IMR-90 (cell line): ENCODE measurements at regions not wholly inside any gene's neighbourhood (a gene's known extent, or its start where the extent isn't known, plus 50 kb on each side); places are given as distances from the start of the nearest gene placed in this dataset.

ENCODE experiments used
- ATAC-seq: fragments of 200-7000 bp; cut with Tn5 transposase; 2 replicates; pipeline ENCODE4 v1.9.1; 2020; ENCODE audit warnings: low read depth, mild to moderate bottlenecking, moderate library complexity
- BruUV-seq: library from RNA; stranded (reverse); fragments of 400-500 nt; replicated peaks from 2 replicates; lab custom pipeline; 2021; lab: Mats Ljungman, UMichigan
- CTCF ChIA-PET: fragments of 300-600 bp; formaldehyde crosslinking; extraction: SDS; loops from one replicate; lab custom pipeline; 2021; ENCODE audit warnings: antibody characterized with exemption; lab: Yijun Ruan, JAX
- POLR2A ChIA-PET: fragments of 300-600 bp; sonication (Branson Sonifier 250); formaldehyde crosslinking; loops from one replicate; lab custom pipeline; 2022; ENCODE audit warnings: antibody characterized with exemption; ENCODE audit not compliant: unreplicated experiment; lab: Charles Lee
- DNase-seq: peaks from one replicate; pipeline ENCODE4 v3.0.0; 2013
- H2AFZ ChIP-seq: replicated peaks from 2 replicates; pipeline ENCODE3; 2013; ENCODE audit warnings: low read length, mild to moderate bottlenecking; ENCODE audit not compliant: poor library complexity
- H2AK5ac ChIP-seq: 2 replicates; pipeline ENCODE4 v1.6.1; 2013; ENCODE audit warnings: low read depth, low read length, inconsistent platforms
- H2AK9ac ChIP-seq: replicated peaks from 2 replicates; pipeline ENCODE3; 2013; ENCODE audit warnings: mild to moderate bottlenecking, low read depth, low read length, moderate library complexity; ENCODE audit not compliant: poor library complexity
- H2BK120ac ChIP-seq: 2 replicates; pipeline ENCODE4 v1.6.1; 2013; ENCODE audit warnings: low read depth, low read length, inconsistent platforms
- H2BK15ac ChIP-seq: 3 replicates; pipeline ENCODE4 v1.6.1; 2013; ENCODE audit warnings: low read depth, low read length, inconsistent platforms
- H2BK20ac ChIP-seq: 2 replicates; pipeline ENCODE4 v1.6.1; 2013; ENCODE audit warnings: low read depth, mild to moderate bottlenecking, inconsistent platforms, low read length, moderate library complexity
- H2BK5ac ChIP-seq: 2 replicates; pipeline ENCODE4 v1.6.1; 2013; ENCODE audit warnings: mild to moderate bottlenecking, low read depth, low read length, inconsistent platforms; ENCODE audit not compliant: poor library complexity, severe bottlenecking
- H3K14ac ChIP-seq: replicated peaks from 2 replicates; pipeline ENCODE4 v1.6.1; 2013; ENCODE audit warnings: low read depth, low read length, inconsistent platforms
- H3K18ac ChIP-seq: 2 replicates; pipeline ENCODE4 v1.6.1; 2013; ENCODE audit warnings: low read depth, low read length, control low read depth
- H3K23ac ChIP-seq: 2 replicates; pipeline ENCODE4 v1.6.1; 2013; ENCODE audit warnings: low read depth, low read length, inconsistent platforms
- H3K27ac ChIP-seq: 2 replicates; pipeline ENCODE4 v1.5.1; 2013; ENCODE audit warnings: mild to moderate bottlenecking, control low read depth, low read length; ENCODE audit not compliant: insufficient read depth
- H3K27me3 ChIP-seq: 2 replicates; pipeline ENCODE4 v1.6.1; 2013; ENCODE audit warnings: low read length; ENCODE audit not compliant: control insufficient read depth, insufficient read depth
- H3K36me3 ChIP-seq: 2 replicates; pipeline ENCODE4 v1.6.1; 2013; ENCODE audit warnings: low read length, mixed read lengths; ENCODE audit not compliant: control insufficient read depth, insufficient read depth
- H3K4ac ChIP-seq: 2 replicates; pipeline ENCODE4 v1.6.1; 2013; ENCODE audit warnings: low read depth, low read length, inconsistent platforms
- H3K4me1 ChIP-seq: 2 replicates; pipeline ENCODE4 v1.6.1; 2013; ENCODE audit warnings: low read length, mixed read lengths; ENCODE audit not compliant: control insufficient read depth, insufficient read depth
- H3K4me2 ChIP-seq: 2 replicates; pipeline ENCODE4 v1.6.1; 2013; ENCODE audit warnings: low read depth, mild to moderate bottlenecking, control low read depth, low read length, moderate library complexity
- H3K4me3 ChIP-seq: 2 replicates; pipeline ENCODE4 v1.5.1; 2013; ENCODE audit warnings: low read depth, mild to moderate bottlenecking, control low read depth, low read length, moderate library complexity; ENCODE audit not compliant: insufficient read depth
- H3K56ac ChIP-seq: 2 replicates; pipeline ENCODE4 v1.6.1; 2013; ENCODE audit warnings: low read length, inconsistent platforms; ENCODE audit not compliant: insufficient read depth; ENCODE audit errors: extremely low read depth
- H3K79me1 ChIP-seq, 2 experiments: 2 replicates each; pipeline ENCODE4 v1.6.1; 2013; ENCODE audit warnings: low read length in 2 of 2, inconsistent platforms in 1 of 2, low read depth in 1 of 2
- H3K9ac ChIP-seq: 2 replicates; pipeline ENCODE4 v1.6.1; 2013; ENCODE audit warnings: low read depth, low read length, control low read depth
- H3K9me1 ChIP-seq: 2 replicates; pipeline ENCODE4 v1.6.1; 2013; ENCODE audit warnings: low read length, inconsistent platforms; ENCODE audit not compliant: insufficient read depth
- H3K9me3 ChIP-seq: 2 replicates; pipeline ENCODE4 v1.6.1; 2013; ENCODE audit warnings: low read length; ENCODE audit not compliant: control insufficient read depth, insufficient read depth
- H4K20me1 ChIP-seq: 2 replicates; pipeline ENCODE4 v1.6.1; 2013; ENCODE audit warnings: low read length, inconsistent platforms; ENCODE audit not compliant: insufficient read depth
- H4K5ac ChIP-seq: 2 replicates; pipeline ENCODE4 v1.6.1; 2013; ENCODE audit warnings: mild to moderate bottlenecking, low read depth, low read length, control low read depth
- H4K8ac ChIP-seq, 2 experiments: 2 replicates each; pipeline ENCODE4 v1.6.1; 2013; ENCODE audit warnings: low read depth in 2 of 2, low read length in 2 of 2, control low read depth in 1 of 2, inconsistent platforms in 1 of 2
- H4K91ac ChIP-seq: 2 replicates; pipeline ENCODE4 v1.6.1; 2013; ENCODE audit warnings: low read depth, low read length, inconsistent platforms; ENCODE audit not compliant: insufficient read depth
- CEBPB ChIP-seq: IDR thresholded peaks from 2 replicates; pipeline ENCODE4 v1.6.1; 2012; ENCODE audit warnings: low read depth, low read length, improper control_type of control experiment
- NFE2L2 ChIP-seq: fragments of 150-350 bp; IDR thresholded peaks from 2 replicates; pipeline ENCODE4 v1.6.1; 2016; ENCODE audit warnings: low read depth, mild to moderate bottlenecking, low read length
- RCOR1 ChIP-seq: IDR thresholded peaks from 2 replicates; pipeline ENCODE4 v1.6.1; 2012; ENCODE audit warnings: mild to moderate bottlenecking, low read length, improper control_type of control experiment; ENCODE audit not compliant: insufficient replicate concordance
- RFX5 ChIP-seq: IDR thresholded peaks from 2 replicates; pipeline ENCODE4 v1.8.0; 2012; ENCODE audit warnings: low read depth, mild to moderate bottlenecking, low read length, moderate library complexity
- WGBS, 2 experiments: methylation state at CpG; one replicate each; pipeline versions ENCODE4 v1.1.5 to v1.1.7; 2013; ENCODE audit warnings: missing lambda C conversion rate in 2 of 2; ENCODE audit not compliant: insufficient read length in 1 of 2; ENCODE audit errors: extremely low coverage in 2 of 2; 5-methylcytosine and 5-hydroxymethylcytosine counted together
- dilution Hi-C: fragments of 300-500 bp; cut with HindIII; formaldehyde crosslinking; loops from one replicate; pipeline ENCODE4 v1.14.3; 2018; ENCODE audit warnings: low sequenced_read_pairs; ENCODE audit not compliant: unreplicated experiment
- in situ Hi-C: fragments of 300-500 bp; cut with MboI; formaldehyde crosslinking; loops from 3 replicates; pipeline ENCODE4 v1.14.3; 2019; ENCODE audit warnings: low sequenced_read_pairs, inconsistent platforms, mixed read lengths
- intact Hi-C: fragments of 100-400 bp; cut with micrococcal nuclease; formaldehyde crosslinking; loops from 2 replicates; pipeline ENCODE4 v1.10.0; 2022
- TF ChIP-seq, protein P1 (sequence below): fragments of 150-350 bp; IDR thresholded peaks from 2 replicates; pipeline ENCODE4 v1.6.1; 2016; ENCODE audit warnings: low read depth, mild to moderate bottlenecking, low read length, moderate library complexity, borderline replicate concordance
- TF ChIP-seq, protein P2 (sequence below): fragments of 150-350 bp; IDR thresholded peaks from 2 replicates; pipeline ENCODE4 v1.6.1; 2017; ENCODE audit warnings: mild to moderate bottlenecking, antibody characterized with exemption, low read length, low read depth

DNA sequence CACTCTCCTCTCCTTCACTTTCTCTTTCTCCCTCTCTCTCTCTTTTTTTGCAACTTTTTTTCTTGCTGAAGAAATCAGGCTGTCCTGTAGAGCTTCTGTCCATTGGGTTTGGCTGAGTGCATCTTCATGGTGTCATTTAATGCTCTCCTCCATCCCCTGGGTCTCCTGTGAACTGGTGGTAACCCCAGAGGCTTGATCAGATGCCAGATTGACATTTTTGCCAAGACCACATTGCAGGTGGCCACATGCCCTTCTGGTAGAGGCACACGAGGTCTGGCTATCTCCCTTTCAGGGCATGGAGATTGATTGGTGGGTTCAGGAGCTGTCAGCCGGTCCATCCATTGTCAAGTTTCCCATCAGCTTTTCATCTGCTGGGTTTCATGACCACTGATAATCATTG is 188.3 kb upstream of the MYL2 start:
- no peak overlapping the region for H3K27ac ChIP-seq
- H3K9me1 ChIP-seq = no peaks in the 10 kb centered on the region
- in situ Hi-C loops (no loop called here), dilution Hi-C loops (no loop called here), intact Hi-C loops (no loop called here)
- H3K9me3 ChIP-seq = no peaks in the 10 kb centered on the region
- no peak overlapping the region for H3K56ac ChIP-seq
- no CpG with 5 or more reads among the region's 2 CpGs for WGBS, 2 experiments
- no peak overlapping the region for H2BK20ac ChIP-seq
- H3K4me2 ChIP-seq = no peak overlapping the region
- no peak overlapping the region for H2AK9ac ChIP-seq
- H3K36me3 ChIP-seq = no peaks in the 10 kb centered on the region
- H3K27me3 ChIP-seq = no peaks in the 10 kb centered on the region
- H3K4ac ChIP-seq = no peak overlapping the region
- no peak overlapping the region for H2BK15ac ChIP-seq
- no peak overlapping the region for H3K23ac ChIP-seq
- no peak overlapping the region for H3K18ac ChIP-seq
- H3K79me1 ChIP-seq = no peaks in the 10 kb centered on the region
- no peak overlapping the region for H4K5ac ChIP-seq
- BruUV-seq = no TSS peak
- H3K4me1 ChIP-seq = no peaks in the 10 kb centered on the region
- H2BK120ac ChIP-seq = no peak overlapping the region
- no peak overlapping the region for H3K9ac ChIP-seq
- ChIA-PET CTCF (no interaction called here), POLR2A (no interaction called here)
- no peak overlapping the region for H2AFZ ChIP-seq
- ATAC-seq (no peak), DNase-seq (no peak)
- H4K20me1 ChIP-seq = no peaks in the 10 kb centered on the region
- H4K8ac ChIP-seq = no peak overlapping the region
- H2BK5ac ChIP-seq = no peak overlapping the region
- no peak overlapping the region for H3K4me3 ChIP-seq
- TF ChIP-seq CEBPB (no peak), RCOR1 (no peak), NFE2L2 (no peak), RFX5 (no peak)
- TF ChIP-seq, protein P1, sequence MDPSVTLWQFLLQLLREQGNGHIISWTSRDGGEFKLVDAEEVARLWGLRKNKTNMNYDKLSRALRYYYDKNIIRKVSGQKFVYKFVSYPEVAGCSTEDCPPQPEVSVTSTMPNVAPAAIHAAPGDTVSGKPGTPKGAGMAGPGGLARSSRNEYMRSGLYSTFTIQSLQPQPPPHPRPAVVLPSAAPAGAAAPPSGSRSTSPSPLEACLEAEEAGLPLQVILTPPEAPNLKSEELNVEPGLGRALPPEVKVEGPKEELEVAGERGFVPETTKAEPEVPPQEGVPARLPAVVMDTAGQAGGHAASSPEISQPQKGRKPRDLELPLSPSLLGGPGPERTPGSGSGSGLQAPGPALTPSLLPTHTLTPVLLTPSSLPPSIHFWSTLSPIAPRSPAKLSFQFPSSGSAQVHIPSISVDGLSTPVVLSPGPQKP = no peak
- TF ChIP-seq, protein P2, sequence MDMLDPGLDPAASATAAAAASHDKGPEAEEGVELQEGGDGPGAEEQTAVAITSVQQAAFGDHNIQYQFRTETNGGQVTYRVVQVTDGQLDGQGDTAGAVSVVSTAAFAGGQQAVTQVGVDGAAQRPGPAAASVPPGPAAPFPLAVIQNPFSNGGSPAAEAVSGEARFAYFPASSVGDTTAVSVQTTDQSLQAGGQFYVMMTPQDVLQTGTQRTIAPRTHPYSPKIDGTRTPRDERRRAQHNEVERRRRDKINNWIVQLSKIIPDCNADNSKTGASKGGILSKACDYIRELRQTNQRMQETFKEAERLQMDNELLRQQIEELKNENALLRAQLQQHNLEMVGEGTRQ = no peak
- H2AK5ac ChIP-seq = no peak overlapping the region
- no peak overlapping the region for H4K91ac ChIP-seq
- no peak overlapping the region for H3K14ac ChIP-seq
